ENCODE measurements at regions not wholly inside any gene's neighbourhood (a gene's known extent, or its start where the extent isn't known, plus 50 kb on each side); places are given as distances from the start of the nearest gene placed in this dataset.

GRCh38 chr1:221904319-221904718 lies 162.4 kb upstream of the DUSP10 start:
- no peaks in the 10 kb centered on the region for H3K27me3 ChIP-seq (replicated peaks; ENCODE audit: control insufficient read depth, insufficient read depth, low read length)
- TF ChIP-seq CTCF (IDR thresholded peaks at IDR 0.05; ENCODE audit: insufficient read depth, low read length, poor library complexity, severe bottlenecking), result no peak
- no peak overlapping the region for H3K4me3 ChIP-seq (replicated peaks; ENCODE audit: low read depth, low read length)
- DNase-seq (ENCODE audit: extremely low read depth, insufficient read length), result no peak
- H3K36me3 ChIP-seq (ENCODE audit: control insufficient read depth, insufficient read depth, low read length), result no peaks in the 10 kb centered on the region

- H3K27me3 ChIP-seq (replicated peaks; ENCODE audit: control insufficient read depth, insufficient read depth, low read length), result no peaks in the 10 kb centered on the region
- no peak for DNase-seq (ENCODE audit: extremely low read depth, insufficient read length)
- H3K36me3 ChIP-seq (ENCODE audit: control insufficient read depth, insufficient read depth, low read length), result no peaks in the 10 kb centered on the region
- TF ChIP-seq CTCF (IDR thresholded peaks at IDR 0.05; ENCODE audit: insufficient read depth, low read length, poor library complexity, severe bottlenecking), result no peak
- H3K4me3 ChIP-seq (replicated peaks; ENCODE audit: low read depth, low read length), result no peak overlapping the region
These were observed 161.7 kb upstream of the DUSP10 start for GRCh38 chr1:221903594-221903993.

- no peak overlapping the region for H3K4me3 ChIP-seq (replicated peaks; ENCODE audit: low read depth, low read length)
- H3K27me3 ChIP-seq (replicated peaks; ENCODE audit: control insufficient read depth, insufficient read depth, low read length), result no peaks in the 10 kb centered on the region
- no peaks in the 10 kb centered on the region for H3K36me3 ChIP-seq (ENCODE audit: control insufficient read depth, insufficient read depth, low read length)
- no peak for DNase-seq (ENCODE audit: extremely low read depth, insufficient read length)
- no peak for TF ChIP-seq CTCF (IDR thresholded peaks at IDR 0.05; ENCODE audit: insufficient read depth, low read length, poor library complexity, severe bottlenecking)
These were observed 161.1 kb upstream of the DUSP10 start for GRCh38 chr1:221902961-221903360.

GRCh38 chr1:221900678-221901077 lies 158.8 kb upstream of the DUSP10 start:
- Histone ChIP-seq H3K27me3 (replicated peaks; ENCODE audit: control insufficient read depth, insufficient read depth, low read length) (no peaks in the 10 kb centered on the region), H3K4me3 (replicated peaks; ENCODE audit: low read depth, low read length) (no peak overlapping the region), H3K36me3 (ENCODE audit: control insufficient read depth, insufficient read depth, low read length) (no peaks in the 10 kb centered on the region)
- no peak for TF ChIP-seq CTCF (IDR thresholded peaks at IDR 0.05; ENCODE audit: insufficient read depth, low read length, poor library complexity, severe bottlenecking)
- no peak for DNase-seq (ENCODE audit: extremely low read depth, insufficient read length)

GRCh38 chr1:221897321-221897721 lies 155.4 kb upstream of the DUSP10 start:
- TF ChIP-seq CTCF (IDR thresholded peaks at IDR 0.05; ENCODE audit: insufficient read depth, low read length, poor library complexity, severe bottlenecking), result no peak
- no peak for DNase-seq (ENCODE audit: extremely low read depth, insufficient read length)
- Histone ChIP-seq H3K36me3 (ENCODE audit: control insufficient read depth, insufficient read depth, low read length) (no peaks in the 10 kb centered on the region), H3K27me3 (replicated peaks; ENCODE audit: control insufficient read depth, insufficient read depth, low read length) (no peaks in the 10 kb centered on the region), H3K4me3 (replicated peaks; ENCODE audit: low read depth, low read length) (no peak overlapping the region)

- no peak for DNase-seq (ENCODE audit: extremely low read depth, insufficient read length)
- no peak for TF ChIP-seq CTCF (IDR thresholded peaks at IDR 0.05; ENCODE audit: insufficient read depth, low read length, poor library complexity, severe bottlenecking)
- H3K36me3 ChIP-seq (ENCODE audit: control insufficient read depth, insufficient read depth, low read length), result no peaks in the 10 kb centered on the region
- H3K4me3 ChIP-seq (replicated peaks; ENCODE audit: low read depth, low read length), result no peak overlapping the region
- H3K27me3 ChIP-seq (replicated peaks; ENCODE audit: control insufficient read depth, insufficient read depth, low read length), result no peaks in the 10 kb centered on the region
These were observed 150.5 kb upstream of the DUSP10 start for GRCh38 chr1:221892301-221892830.

Data from GM06990 (cell line).